OCI-M2 (cell line): ENCODE measurements at regions not wholly inside any gene's neighbourhood (a gene's known extent, or its start where the extent isn't known, plus 50 kb on each side); places are given as distances from the start of the nearest gene placed in this dataset.
"Not testable (repeated sequence)": the region's sequence is repeated elsewhere in the genome, so short reads cannot be mapped to it uniquely, and the experiment has no call there.

Source experiments
- DNase-seq: peaks from one replicate; lab custom pipeline; 2025; ENCODE audit not compliant: unreplicated experiment; lab: John Stamatoyannopoulos, UW

DNA sequence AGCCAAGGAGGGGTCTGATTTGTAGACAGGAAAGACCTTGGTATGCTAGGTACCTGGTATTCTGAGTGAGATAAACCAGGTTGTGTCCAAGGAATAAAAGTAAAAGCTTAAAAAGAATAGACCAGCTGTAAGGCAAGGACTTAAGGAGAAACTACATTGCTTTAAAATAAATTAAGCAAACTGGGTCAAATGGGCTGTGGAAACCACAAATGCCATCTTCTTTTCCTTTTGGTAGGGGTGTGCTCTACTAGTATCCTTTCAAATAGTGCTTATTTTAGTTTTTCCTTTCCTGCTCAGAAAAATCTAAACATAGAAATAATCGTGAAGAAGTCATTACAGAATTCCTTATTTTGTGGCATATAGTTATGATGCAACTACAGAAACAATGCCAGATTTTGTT, 138.6 kb upstream of the KLF12 start:
- no peak for DNase-seq

DNA sequence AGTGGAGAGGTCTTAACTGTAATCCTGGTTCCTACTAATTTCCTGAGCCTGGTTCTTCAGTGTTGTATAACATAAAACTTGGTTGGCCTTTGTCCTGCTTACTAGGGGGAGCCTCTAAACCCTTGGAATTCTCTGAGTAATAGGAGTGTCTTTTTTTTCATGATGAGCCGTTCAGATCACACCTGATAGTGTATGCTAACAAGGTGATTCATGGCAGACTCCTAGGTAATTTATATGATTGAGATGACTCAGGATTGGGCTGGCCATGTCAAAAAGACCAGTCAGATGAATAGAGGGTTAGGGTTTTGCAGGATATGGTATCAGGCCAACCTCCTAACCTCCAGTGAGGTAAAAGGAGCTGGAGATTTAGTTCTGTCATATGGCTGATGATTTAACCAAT, 135.8 kb upstream of the KLF12 start:
- no peak for DNase-seq

DNA sequence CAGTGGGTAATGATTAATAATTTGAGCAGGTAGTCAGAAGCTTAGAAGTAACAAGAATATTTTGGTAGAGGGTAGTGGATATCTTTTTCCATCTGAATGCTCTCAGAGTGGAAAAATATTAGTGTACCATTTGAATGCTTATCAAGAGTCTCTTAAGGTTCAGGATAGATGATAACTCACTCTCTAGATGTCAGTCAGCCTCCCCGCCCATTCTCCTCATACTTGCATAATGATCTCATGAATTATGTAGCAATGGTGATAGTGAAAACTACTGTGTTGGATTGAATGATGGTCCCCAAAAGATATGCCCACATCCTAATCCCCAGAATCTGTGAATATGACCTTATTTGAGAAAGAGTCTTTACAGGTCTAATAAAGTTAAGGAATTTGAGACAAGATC, 132.7 kb upstream of the KLF12 start:
- DNase-seq = no peak

DNA sequence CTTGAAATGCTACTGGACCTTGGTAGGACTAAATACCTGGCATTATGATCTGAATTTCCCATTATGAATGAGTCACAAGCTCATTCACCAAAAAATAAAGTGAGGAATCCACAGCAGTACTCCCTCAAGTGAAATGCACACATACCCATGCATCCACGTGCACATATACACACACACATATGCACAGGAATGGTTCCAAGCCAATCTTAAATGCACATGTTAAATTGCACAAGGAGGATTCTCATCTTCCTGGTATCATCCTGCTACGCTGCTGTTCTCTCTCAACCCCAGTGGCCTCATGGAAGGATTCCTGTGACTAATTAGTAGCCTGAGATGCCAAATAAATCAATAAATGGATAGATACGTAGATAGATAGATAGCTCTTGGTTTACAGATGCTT, 132.1 kb upstream of the KLF12 start:
- no peak for DNase-seq

DNA sequence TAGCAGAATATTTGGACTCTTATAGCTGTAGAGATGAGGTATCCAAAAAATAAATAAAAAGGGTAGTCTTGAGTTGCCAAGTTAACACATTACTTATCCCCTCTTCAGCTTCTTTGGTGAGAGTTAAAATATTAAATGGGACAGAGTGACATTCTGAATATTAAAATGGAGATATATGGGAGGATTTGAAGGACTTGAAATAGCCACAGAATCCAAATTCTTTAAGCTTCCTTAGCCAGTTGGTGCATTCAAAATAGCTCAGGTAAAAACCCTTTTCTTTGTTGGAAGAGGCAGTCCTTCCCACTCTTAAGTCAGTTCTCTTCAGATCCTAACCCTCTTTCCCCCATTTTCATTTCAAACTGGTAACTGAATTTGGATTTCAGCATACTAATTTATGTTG, 130.1 kb upstream of the KLF12 start:
- DNase-seq = no peak

DNA sequence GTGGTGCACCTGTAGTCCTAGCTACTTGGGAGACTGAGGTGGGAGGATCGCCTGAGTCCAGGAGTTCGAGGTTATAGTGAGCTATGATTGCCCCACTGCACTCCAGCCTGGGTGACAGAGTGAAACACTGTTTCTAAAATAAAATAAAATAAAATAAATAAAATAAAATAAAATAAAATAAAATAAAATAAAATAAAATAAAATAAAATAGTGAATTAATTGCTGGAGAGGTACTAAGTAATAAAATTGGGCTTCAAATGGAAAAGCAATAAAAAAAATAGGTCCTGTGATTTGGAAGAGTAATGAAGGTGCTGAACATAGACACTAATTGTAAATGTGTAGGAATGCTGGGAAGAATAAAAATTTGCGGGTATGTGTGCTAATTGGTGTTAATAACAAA, 126.2 kb upstream of the KLF12 start:
- DNase-seq = not testable (repeated sequence)

DNA sequence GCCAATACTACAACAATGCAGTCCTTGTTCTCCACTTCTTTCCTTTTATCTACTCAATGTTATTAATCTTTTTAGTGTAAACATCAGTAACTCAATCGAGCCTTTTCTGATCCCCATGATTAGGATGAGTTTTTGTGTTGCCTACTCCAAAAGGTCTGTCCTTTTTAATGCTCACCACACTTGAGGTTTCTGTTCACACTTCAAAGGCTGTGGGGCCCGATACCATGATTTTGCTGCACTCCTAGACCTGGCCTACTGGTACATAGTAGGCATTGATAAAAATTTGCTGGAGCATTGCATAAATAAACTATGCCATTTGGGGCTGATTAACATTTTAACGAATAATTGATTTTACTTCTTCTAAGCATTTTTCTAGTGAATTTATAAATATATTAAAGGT, 125.4 kb upstream of the KLF12 start:
- no peak for DNase-seq

DNA sequence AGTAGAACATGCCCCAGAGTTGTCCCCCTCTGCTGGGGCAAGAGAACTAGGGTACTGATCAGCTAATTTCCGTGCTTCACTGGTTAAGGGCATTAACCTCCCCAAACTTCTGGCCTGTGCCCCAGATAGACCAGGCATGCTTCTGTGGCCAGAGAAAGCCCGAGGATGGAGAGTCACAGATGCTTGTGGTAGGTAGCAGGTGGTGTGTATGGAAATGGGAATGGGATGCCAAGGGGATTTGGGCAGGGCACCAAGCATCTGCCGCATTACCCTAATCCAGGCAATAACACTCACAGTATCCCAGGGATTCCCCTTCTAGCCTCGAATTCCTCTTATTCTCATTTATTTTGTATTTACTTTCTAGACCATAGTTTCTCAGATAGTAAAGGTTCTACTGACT, 124.8 kb upstream of the KLF12 start:
- no peak for DNase-seq

DNA sequence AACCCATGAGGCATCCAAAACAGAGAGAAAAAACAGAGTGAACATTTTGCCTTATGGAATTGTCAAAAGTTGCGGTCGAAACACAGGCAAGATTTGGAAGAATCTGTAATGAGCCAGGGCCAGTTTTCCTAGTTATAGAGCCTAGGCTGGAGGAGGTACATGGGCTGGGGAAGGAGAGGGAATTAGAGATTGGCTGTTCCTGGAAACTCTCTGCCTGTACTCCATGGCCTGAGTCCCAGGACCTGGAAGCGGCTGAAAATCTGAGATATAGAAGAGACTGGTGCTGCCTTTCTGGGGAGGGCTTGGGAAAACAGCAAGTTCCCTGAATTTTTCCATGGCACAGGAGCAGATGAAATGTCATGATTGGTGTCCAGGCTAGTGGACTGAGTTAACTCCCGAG, 122.8 kb upstream of the KLF12 start:
- no peak for DNase-seq

DNA sequence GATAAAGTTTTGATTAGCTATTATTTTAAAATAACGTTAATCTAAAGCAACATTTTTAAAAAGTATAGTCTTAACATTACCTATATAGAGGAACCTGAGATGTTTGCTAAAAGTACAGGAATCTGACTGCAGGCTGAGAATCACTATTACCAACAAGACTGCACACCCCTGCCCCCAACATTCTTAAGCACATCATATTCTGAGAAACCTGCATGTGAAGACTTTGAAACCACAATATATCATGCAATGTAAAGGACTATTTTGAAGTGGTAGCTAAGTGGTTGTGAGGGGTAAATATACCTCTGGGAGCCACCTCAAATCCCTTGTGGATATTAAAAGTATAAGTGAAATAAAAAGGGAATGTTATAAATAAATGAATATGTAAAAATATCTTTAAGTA, 119.0 kb upstream of the KLF12 start:
- no peak for DNase-seq

DNA sequence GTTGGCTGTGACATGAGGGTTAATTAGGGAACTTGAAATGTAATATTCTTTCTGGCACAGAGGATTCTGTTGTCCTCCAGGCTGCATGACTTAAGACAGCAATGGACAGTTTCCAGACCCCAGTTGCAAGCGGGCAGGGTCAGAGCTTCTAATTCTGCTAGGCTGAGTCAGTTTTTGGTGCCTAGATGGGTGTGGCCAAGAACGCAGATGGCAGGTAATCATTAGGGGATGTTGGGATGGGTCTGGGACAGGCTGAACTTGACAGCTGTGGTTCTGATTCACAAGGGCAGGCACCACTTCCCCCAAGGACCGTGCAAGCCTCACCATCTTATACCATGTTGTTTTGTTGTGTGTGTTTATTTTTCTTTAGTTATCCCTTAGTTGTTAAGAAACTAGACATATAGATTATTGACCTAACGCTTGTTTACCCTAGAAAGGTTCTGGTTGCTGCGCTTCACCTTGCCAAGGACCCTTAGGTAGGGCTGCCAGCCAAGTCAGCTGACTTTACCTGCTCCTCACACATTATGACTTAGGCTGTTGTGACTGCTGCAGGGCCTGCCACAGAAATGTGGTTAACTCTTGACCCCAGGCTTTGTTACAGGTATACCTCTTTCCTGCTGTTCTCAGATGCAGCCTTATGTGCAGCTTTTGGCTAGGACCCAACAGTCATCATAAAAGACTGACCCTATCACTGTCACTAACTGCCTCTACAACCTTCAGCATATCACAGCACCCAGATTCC, 117.7 kb upstream of the KLF12 start:
- no peak for DNase-seq

DNA sequence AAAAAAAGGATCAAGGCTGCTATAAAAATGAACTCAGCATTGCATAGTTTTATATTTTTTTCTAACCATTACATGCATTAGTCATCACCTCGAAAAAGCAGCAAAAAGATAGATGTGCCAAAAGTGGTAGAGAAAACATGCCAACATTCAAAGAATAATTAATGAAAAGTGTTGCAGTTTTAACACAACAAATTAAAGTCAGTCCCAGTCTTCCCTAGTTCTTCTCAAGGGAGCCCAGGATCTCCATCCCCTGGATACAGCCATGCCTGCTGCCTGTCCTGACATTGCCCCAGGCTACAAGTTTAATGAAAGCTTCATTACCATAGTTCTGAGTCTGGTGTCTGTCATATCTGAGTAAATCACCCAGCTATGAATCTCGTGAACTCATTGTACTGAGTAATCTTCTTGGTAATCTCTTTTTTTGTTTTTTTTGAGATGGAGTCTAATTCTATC, 116.6 kb upstream of the KLF12 start:
- DNase-seq = no peak

DNA sequence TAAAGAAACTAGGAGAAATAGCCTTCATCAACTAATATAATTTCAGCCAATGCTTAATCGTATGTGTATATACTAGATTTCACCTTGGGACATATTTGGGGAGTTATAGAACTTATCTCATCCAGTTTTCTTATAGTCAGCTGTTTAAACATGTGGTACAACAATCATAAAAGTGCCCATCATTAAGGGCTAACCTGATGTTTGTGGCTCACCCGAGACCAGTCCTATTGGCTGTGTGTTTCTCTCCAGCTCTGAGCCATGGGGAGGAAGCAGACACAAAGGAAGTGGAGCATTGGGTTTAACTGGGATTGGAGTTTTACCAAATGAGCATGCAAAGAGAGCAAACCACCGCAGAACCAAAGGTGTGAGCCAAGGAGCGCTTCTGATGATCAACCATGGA, 114.3 kb upstream of the KLF12 start:
- no peak for DNase-seq

DNA sequence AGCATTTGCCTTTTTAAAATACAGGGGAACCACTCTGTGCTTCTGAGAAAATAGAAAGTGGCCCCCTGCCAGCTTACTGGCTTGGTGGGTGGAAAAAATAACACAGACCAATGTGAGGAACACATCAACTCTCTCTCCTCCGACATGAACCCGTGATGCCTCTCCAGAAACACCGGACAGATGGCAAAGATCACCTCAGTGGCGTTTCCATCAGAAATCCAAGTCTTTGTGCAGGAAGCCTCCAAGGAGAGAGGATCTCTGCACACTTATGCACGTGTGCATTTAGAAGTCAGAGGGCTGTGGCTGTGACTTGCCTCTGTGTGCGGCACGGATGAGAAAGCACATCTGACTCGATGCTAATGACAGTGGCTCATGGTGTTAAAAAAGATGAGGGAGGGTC, 112.3 kb upstream of the KLF12 start:
- DNase-seq = no peak

DNA sequence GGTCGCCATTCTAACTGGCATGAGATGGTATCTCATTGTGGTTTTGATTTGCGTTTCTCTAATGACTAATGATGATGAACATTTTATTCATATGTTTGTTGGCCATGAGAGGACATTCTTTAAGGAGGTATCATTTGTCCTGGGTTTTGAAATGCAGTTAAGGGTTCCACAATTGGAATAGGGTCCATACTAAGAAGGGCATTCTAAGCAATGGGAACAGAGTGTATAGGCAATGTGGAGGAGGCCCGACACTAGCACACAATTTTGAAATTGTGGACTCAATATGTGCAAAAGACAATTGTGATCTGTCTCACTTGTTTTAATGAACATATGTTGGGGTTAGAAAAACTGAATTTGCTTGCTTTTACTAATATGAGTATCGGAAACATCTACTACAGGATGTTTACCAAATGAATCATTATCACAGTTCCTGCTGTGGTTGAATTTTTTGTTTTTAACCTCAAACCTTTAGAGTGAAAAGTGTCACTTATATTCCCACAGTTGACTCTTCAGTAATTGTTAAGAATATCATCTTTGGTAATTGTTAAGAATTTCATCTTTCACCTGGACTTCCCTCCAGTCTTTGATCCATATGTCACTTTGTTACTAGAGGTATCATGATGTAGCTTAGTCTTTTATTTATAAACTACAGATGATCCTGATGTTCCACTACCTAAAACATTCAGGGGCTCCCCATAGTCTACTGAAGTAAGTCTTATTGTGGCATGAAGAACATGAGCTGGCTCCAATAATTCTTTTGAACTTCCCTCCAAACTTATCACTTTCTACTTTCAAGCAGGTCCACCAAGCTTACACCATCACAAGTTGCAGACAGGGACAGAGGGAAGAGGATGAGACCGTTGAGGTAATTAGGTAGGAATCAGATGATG, 109.7 kb upstream of the KLF12 start:
- no peak for DNase-seq

DNA sequence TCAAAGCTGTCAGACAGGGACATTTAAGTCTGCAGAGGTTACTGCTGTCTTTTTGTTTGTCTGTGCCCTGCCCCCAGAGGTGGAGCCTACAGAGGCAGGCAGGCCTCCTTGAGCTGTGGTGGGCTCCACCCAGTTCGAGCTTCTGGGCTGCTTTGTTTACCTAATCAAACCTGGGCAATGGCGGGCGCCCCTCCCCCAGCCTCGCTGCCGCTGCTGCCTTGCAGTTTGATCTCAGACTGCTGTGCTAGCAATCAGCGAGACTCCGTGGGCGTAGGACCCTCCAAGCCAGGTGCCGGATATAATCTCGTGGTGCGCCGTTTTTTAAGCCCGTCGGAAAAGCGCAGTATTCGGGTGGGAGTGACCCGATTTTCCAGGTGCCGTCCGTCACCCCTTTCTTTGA, 107.1 kb upstream of the KLF12 start:
- not testable (repeated sequence) for DNase-seq

DNA sequence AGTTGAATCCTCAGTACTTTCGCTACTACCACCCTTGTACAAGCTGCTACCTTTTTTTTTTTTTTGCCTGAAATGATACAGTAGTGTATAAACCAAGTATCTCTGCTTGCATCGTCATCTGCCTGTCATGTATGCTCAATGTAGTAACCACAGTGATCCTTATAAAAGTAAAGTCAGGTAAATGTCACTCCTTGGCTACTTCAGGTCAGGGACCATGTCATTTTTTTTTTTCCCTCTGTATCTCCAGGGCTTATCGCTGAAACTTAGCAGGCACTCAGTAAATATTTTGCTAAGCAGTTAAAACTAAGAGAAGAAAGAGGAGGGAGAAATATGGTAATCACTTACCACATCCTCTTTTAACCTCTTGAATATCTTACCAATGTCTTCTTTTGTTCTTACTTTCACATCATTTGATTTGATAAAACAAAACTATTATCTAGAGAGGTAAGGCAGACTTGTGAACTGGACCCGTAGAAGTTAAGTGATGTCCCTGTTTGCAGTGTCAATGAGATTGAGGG, 96.8 kb upstream of the KLF12 start:
- no peak for DNase-seq

DNA sequence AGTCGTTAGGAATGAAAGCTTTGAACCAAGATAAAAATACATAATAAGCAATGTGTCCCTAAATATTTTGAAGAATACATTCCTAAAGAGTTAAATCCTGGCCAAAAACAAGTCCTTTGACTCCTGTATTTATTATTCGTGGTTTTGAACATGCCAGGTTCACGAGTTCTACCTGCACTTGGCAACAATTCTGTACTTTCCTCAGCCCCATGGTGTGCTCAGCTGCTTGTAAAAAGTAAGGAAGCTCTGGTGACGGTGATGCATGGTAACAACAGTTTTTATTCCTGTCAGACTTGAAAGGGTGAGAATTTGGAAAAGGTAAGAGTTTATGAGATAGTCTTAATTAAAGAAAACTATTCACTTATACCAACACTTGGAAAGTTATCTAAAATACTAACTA, 95.0 kb upstream of the KLF12 start:
- DNase-seq = no peak

DNA sequence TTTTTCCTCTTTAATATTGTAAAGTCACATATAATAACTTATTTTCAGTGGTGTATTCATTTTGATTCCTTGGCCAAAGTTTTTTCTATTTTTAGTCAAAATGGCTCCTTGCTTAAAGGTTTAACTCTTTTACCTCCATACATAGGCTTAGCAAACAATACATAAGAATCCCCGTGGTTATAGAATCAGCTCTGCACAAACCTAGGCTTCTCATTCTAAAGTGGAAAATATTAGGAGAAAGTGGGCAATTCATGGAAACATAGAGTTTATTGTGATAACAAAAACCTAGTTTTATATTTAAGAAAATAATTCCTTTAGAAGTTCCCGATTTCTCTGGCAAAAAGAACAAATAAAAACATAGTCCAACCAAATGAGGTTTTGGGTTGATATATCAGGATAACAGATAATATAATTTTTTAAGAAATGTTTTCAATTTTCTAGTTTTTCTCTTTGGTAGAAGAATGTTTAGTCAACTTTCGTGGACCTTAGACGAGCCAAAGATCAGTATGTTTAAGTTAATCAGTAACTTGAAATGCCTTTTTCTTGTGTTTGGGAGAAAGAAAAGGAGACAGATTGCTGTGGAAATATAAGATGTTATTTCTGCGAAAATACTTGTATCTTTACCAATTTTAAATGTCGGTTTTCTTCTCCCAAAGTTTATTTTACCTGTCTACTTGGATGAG, 93.4 kb upstream of the KLF12 start:
- DNase-seq = no peak

DNA sequence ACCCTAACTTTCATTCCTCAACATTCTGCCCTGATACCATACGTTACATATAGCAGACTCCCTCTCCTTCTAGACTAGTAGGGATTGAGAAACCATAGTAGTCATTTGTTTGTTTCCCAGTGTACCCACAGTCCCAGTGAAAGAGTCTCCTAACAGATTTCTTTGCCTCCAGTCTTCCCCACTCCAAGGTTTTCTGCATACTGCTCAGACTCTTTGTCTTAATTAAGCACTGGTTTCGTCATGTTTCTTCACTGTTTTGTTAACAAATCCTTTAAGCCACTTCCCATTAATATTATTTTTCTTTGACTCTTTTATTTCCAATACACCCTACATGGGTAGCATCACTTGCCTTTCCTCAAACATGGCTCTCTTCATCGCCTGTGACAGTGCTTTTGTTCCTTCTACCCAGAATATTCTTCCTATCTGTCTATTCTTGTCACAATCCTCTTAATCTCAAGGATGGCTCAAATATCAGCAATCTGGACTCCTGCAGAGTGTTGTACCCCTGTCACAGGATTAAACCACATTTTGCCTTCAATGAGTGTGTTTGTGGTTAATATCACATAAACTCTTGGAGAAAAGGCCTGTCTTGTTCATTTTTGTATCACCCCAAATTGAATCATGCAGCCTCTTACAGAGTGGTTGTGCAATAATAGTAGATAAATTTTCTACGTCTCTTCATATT, 92.7 kb upstream of the KLF12 start:
- DNase-seq = no peak

DNA sequence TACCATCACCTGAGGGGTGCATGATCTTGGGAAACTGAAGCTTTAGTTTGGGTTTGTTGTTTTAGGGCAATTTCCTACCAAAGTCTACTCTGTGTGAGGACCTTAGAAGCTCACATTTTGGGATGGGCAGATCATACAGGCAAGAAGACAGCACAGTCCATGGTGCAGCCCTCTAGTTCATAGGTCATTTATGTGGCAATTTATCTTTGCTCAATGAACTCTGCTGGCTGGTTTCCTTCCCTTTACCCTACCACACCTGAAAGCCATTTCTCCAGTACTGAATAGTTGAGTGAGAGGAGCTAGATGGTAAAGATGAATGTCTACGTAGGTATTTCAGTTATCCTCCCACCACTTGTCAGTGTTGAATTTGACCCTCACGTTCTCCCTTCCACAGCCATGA, 87.5 kb upstream of the KLF12 start:
- no peak for DNase-seq
